Loucy (cell line): ENCODE measurements at regions not wholly inside any gene's neighbourhood (a gene's known extent, or its start where the extent isn't known, plus 50 kb on each side); places are given as distances from the start of the nearest gene placed in this dataset.

ENCODE experiments used
- H2AFZ ChIP-seq: fragments of 200-600 bp; sonication (generic); 2 replicates; pipeline ENCODE4 v1.6.0; 2016; ENCODE audit warnings: antibody characterized with exemption, mild to moderate bottlenecking, low read length, moderate library complexity
- H3F3A ChIP-seq: fragments of 200-600 bp; 2 replicates; pipeline ENCODE4 v1.6.0; 2016; ENCODE audit warnings: antibody characterized with exemption, low read depth, mild to moderate bottlenecking
- H3K27me3 ChIP-seq: fragments of 200-600 bp; sonication (generic); 2 replicates; pipeline ENCODE4 v1.6.1; 2014; ENCODE audit warnings: low read length, mild to moderate bottlenecking; ENCODE audit not compliant: insufficient read depth, poor library complexity, severe bottlenecking
- H3K36me3 ChIP-seq: fragments of 200-600 bp; sonication (generic); 2 replicates; pipeline ENCODE4 v1.6.1; 2016; ENCODE audit warnings: low read length; ENCODE audit not compliant: insufficient read depth
- H3K4me1 ChIP-seq: fragments of 200-600 bp; sonication (generic); 2 replicates; pipeline ENCODE4 v1.5.1; 2014; ENCODE audit warnings: low read length, mild to moderate bottlenecking; ENCODE audit not compliant: insufficient read depth, poor library complexity, severe bottlenecking
- H3K4me2 ChIP-seq: fragments of 200-600 bp; sonication (generic); 2 replicates; pipeline ENCODE4 v1.6.0; 2014; ENCODE audit warnings: antibody characterized with exemption, low read length, low read depth, mild to moderate bottlenecking; ENCODE audit not compliant: poor library complexity, severe bottlenecking
- H3K4me3 ChIP-seq: fragments of 200-600 bp; sonication (generic); 2 replicates; pipeline ENCODE4 v1.5.1; 2014; ENCODE audit warnings: low read length, mild to moderate bottlenecking, mixed read lengths; ENCODE audit not compliant: poor library complexity, severe bottlenecking
- H3K79me2 ChIP-seq: fragments of 200-600 bp; sonication (generic); 2 replicates; pipeline ENCODE4 v1.6.1; 2014; ENCODE audit warnings: low read length; ENCODE audit not compliant: insufficient read depth
- H3K9ac ChIP-seq: fragments of 200-600 bp; sonication (generic); 2 replicates; pipeline ENCODE4 v1.6.0; 2014; ENCODE audit warnings: mild to moderate bottlenecking, low read depth, low read length, moderate library complexity; ENCODE audit not compliant: poor library complexity, severe bottlenecking
- H3K9me2 ChIP-seq: fragments of 200-600 bp; sonication (generic); replicated peaks from 2 replicates; pipeline ENCODE4 v1.6.1; 2016; ENCODE audit warnings: low read depth, low read length, mixed read lengths
- H3K9me3 ChIP-seq: fragments of 200-600 bp; sonication (generic); 2 replicates; pipeline ENCODE4 v1.6.1; 2014; ENCODE audit warnings: mild to moderate bottlenecking, antibody characterized with exemption, low read length, low read depth; ENCODE audit not compliant: insufficient read depth
- H4K20me1 ChIP-seq: fragments of 200-600 bp; sonication (generic); 2 replicates; pipeline ENCODE4 v1.6.0; 2014; ENCODE audit warnings: antibody characterized with exemption, low read length, mild to moderate bottlenecking; ENCODE audit not compliant: insufficient read depth, poor library complexity, severe bottlenecking
- CTCF ChIP-seq: fragments of 200-600 bp; sonication (generic); conservative IDR thresholded peaks from 2 replicates; pipeline ENCODE4 v1.5.1; 2014; ENCODE audit warnings: mild to moderate bottlenecking, antibody characterized with exemption, low read length
- EZH2phosphoT487 ChIP-seq: fragments of 200-600 bp; IDR thresholded peaks from 2 replicates; pipeline ENCODE4 v1.6.1; 2018; ENCODE audit warnings: antibody characterized with exemption, mild to moderate bottlenecking, moderate library complexity, borderline replicate concordance

GRCh38 chr20:56762829-56763228 lies 133.7 kb downstream of the TFAP2C start:
- Histone ChIP-seq H3K4me2 (no peak overlapping the region), H3K9me2 (no peaks in the 10 kb centered on the region), H4K20me1 (no peaks in the 10 kb centered on the region)

GRCh38 chr20:56764671-56765070 lies 135.6 kb downstream of the TFAP2C start:
- Histone ChIP-seq H2AFZ (no peak overlapping the region), H3K4me2 (no peak overlapping the region), H3K27me3 (no peaks in the 10 kb centered on the region), H3K4me3 (no peak overlapping the region), H3K9ac (no peak overlapping the region), H4K20me1 (no peaks in the 10 kb centered on the region), H3K9me3 (peaks cover 10% of the 10 kb centered on the region; the same call in 1 of the 2 replicates), H3K36me3 (no peaks in the 10 kb centered on the region), H3K79me2 (no peaks in the 10 kb centered on the region), H3K9me2 (no peaks in the 10 kb centered on the region), H3K4me1 (no peaks in the 10 kb centered on the region), H3F3A (no peaks in the 10 kb centered on the region)
- TF ChIP-seq CTCF = no peak
- no peak for TF ChIP-seq EZH2phosphoT487

More at GRCh38 chr20:56762829-56763228, 133.7 kb downstream of the TFAP2C start:
- no peak overlapping the region for H2AFZ ChIP-seq
- H3K27me3 ChIP-seq = no peaks in the 10 kb centered on the region
- TF ChIP-seq CTCF (no peak), EZH2phosphoT487 (no peak)
- H3K36me3 ChIP-seq = no peaks in the 10 kb centered on the region
- no peaks in the 10 kb centered on the region for H3F3A ChIP-seq
- no peaks in the 10 kb centered on the region for H3K4me1 ChIP-seq
- H3K79me2 ChIP-seq = no peaks in the 10 kb centered on the region
- H3K9me3 ChIP-seq = peaks cover 12% of the 10 kb centered on the region; the same call in 1 of the 2 replicates
- H3K9ac ChIP-seq = no peak overlapping the region
- no peak overlapping the region for H3K4me3 ChIP-seq

- no peaks in the 10 kb centered on the region for H3K4me1 ChIP-seq
- H3F3A ChIP-seq = no peaks in the 10 kb centered on the region
- no peak overlapping the region for H2AFZ ChIP-seq
- H3K9me2 ChIP-seq = no peaks in the 10 kb centered on the region
- no peaks in the 10 kb centered on the region for H3K36me3 ChIP-seq
- no peaks in the 10 kb centered on the region for H3K79me2 ChIP-seq
- no peak overlapping the region for H3K9ac ChIP-seq
- no peak overlapping the region for H3K4me3 ChIP-seq
- no peak for TF ChIP-seq EZH2phosphoT487
- TF ChIP-seq CTCF = no peak
- H3K9me3 ChIP-seq = peaks cover 7% of the 10 kb centered on the region; the same call in 1 of the 2 replicates
- no peaks in the 10 kb centered on the region for H4K20me1 ChIP-seq
- H3K4me2 ChIP-seq = no peak overlapping the region
- no peaks in the 10 kb centered on the region for H3K27me3 ChIP-seq
Measured at GRCh38 chr20:56765172-56766073, 136.3 kb downstream of the TFAP2C start.
